ENCODE measurements at regions not wholly inside any gene's neighbourhood (a gene's known extent, or its start where the extent isn't known, plus 50 kb on each side); places are given as distances from the start of the nearest gene placed in this dataset.

GRCh38 chr14:89649451-89650075, 232.5 kb upstream of the FOXN3 start:
- TF ChIP-seq CTCF (IDR thresholded peaks at IDR 0.05; ENCODE audit: insufficient read depth, low read length) = no peak
- no peak for TF ChIP-seq POLR2AphosphoS5 (IDR thresholded peaks at IDR 0.05; ENCODE audit: low read depth)
- no peak for TF ChIP-seq REST (IDR thresholded peaks at IDR 0.05; ENCODE audit: insufficient replicate concordance, low read depth)
